ENCODE measurements at regions not wholly inside any gene's neighbourhood (a gene's known extent, or its start where the extent isn't known, plus 50 kb on each side); places are given as distances from the start of the nearest gene placed in this dataset.
"Not testable (repeated sequence)": the region's sequence is repeated elsewhere in the genome, so short reads cannot be mapped to it uniquely, and the experiment has no call there.

DNA sequence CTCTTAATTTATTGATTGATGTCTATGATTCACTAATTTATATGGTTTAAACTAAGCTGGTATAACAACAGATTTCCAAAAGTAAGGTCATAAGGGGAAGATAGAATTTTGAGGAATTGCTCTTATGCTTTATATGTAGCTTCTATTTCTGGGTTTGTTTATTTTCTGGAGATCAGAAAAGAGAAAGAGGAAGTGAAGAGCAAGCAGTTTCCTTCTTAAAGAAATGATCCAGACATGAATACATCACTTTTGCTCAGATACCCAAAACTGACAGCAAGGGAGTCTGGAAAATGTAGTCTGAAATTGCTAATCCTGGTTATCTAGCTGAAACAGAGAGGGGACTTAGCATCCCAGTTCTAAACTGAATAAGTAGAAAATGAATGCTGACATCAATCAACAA lies 912.5 kb upstream of the CRIM1 start:
- TF ChIP-seq, protein P1, sequence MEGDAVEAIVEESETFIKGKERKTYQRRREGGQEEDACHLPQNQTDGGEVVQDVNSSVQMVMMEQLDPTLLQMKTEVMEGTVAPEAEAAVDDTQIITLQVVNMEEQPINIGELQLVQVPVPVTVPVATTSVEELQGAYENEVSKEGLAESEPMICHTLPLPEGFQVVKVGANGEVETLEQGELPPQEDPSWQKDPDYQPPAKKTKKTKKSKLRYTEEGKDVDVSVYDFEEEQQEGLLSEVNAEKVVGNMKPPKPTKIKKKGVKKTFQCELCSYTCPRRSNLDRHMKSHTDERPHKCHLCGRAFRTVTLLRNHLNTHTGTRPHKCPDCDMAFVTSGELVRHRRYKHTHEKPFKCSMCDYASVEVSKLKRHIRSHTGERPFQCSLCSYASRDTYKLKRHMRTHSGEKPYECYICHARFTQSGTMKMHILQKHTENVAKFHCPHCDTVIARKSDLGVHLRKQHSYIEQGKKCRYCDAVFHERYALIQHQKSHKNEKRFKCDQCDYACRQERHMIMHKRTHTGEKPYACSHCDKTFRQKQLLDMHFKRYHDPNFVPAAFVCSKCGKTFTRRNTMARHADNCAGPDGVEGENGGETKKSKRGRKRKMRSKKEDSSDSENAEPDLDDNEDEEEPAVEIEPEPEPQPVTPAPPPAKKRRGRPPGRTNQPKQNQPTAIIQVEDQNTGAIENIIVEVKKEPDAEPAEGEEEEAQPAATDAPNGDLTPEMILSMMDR (IDR thresholded peaks at IDR 0.05; ENCODE audit: poor library complexity, severe bottlenecking) = no peak
- TF ChIP-seq POLR2AphosphoS5 (IDR thresholded peaks at IDR 0.05) (no peak), EZH2 (IDR thresholded peaks at IDR 0.05; ENCODE audit: borderline replicate concordance, insufficient read depth, low read length, poor library complexity, severe bottlenecking) (no peak), RAD21 (conservative IDR thresholded peaks at IDR 0.05) (no peak), MXI1 (conservative IDR thresholded peaks at IDR 0.05; ENCODE audit: poor library complexity, severe bottlenecking) (no peak), EP300 (conservative IDR thresholded peaks at IDR 0.05; ENCODE audit: poor library complexity, severe bottlenecking) (no peak), TAF1 (IDR thresholded peaks at IDR 0.05; ENCODE audit: low read depth) (no peak), SMC3 (conservative IDR thresholded peaks at IDR 0.05; ENCODE audit: poor library complexity) (no peak)
- TF ChIP-seq, protein P2, sequence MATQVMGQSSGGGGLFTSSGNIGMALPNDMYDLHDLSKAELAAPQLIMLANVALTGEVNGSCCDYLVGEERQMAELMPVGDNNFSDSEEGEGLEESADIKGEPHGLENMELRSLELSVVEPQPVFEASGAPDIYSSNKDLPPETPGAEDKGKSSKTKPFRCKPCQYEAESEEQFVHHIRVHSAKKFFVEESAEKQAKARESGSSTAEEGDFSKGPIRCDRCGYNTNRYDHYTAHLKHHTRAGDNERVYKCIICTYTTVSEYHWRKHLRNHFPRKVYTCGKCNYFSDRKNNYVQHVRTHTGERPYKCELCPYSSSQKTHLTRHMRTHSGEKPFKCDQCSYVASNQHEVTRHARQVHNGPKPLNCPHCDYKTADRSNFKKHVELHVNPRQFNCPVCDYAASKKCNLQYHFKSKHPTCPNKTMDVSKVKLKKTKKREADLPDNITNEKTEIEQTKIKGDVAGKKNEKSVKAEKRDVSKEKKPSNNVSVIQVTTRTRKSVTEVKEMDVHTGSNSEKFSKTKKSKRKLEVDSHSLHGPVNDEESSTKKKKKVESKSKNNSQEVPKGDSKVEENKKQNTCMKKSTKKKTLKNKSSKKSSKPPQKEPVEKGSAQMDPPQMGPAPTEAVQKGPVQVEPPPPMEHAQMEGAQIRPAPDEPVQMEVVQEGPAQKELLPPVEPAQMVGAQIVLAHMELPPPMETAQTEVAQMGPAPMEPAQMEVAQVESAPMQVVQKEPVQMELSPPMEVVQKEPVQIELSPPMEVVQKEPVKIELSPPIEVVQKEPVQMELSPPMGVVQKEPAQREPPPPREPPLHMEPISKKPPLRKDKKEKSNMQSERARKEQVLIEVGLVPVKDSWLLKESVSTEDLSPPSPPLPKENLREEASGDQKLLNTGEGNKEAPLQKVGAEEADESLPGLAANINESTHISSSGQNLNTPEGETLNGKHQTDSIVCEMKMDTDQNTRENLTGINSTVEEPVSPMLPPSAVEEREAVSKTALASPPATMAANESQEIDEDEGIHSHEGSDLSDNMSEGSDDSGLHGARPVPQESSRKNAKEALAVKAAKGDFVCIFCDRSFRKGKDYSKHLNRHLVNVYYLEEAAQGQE (IDR thresholded peaks at IDR 0.05; ENCODE audit: borderline replicate concordance) = no peak
- H3K4me2 ChIP-seq (ENCODE audit: low read length) = no peak overlapping the region
- H3K36me3 ChIP-seq (ENCODE audit: insufficient read depth, low read length) = no peaks in the 10 kb centered on the region
- H3K4me3 ChIP-seq (ENCODE audit: low read length) = no peak overlapping the region
- H3K9me3 ChIP-seq (ENCODE audit: low read length) = no peaks in the 10 kb centered on the region
- no peaks in the 10 kb centered on the region for H3K9me2 ChIP-seq (ENCODE audit: insufficient read depth, low read length)
- H3K27me3 ChIP-seq (ENCODE audit: insufficient read depth, low read depth, low read length) = no peaks in the 10 kb centered on the region
- H2AFZ ChIP-seq (ENCODE audit: low read depth, low read length) = no peak overlapping the region
- H3K79me2 ChIP-seq (replicated peaks; ENCODE audit: insufficient read depth, low read length) = no peaks in the 10 kb centered on the region
- H3F3A ChIP-seq (ENCODE audit: insufficient read depth, low read length, poor library complexity, severe bottlenecking) = no peaks in the 10 kb centered on the region
- H3K27ac ChIP-seq (ENCODE audit: low read length) = no peak overlapping the region
- H3K9ac ChIP-seq (ENCODE audit: low read length) = no peak overlapping the region
- no peaks in the 10 kb centered on the region for H4K20me1 ChIP-seq (ENCODE audit: insufficient read depth)

DNA sequence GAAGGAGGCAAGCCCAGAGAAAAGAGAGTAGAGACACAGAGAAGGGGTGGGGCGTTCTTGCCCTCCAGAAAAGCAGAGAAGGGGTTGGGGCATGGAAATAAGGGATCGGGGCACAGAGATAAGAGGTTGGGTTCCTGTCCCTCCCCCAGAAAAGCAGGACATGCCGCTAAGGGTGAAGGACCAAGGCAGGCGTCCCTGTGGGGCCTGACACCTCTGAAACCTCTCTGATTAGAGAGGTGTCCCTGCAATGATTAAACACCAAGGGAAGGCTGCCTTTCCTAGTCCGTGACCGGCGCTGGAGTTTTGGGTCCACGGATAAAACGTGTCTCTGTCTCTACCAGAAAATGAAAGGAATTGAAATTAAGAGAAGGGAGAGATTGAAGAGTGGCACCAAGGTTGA lies 914.0 kb upstream of the CRIM1 start:
- H3K9me2 ChIP-seq (ENCODE audit: insufficient read depth, low read length); H3K4me2 ChIP-seq (ENCODE audit: low read length); H3K4me3 ChIP-seq (ENCODE audit: low read length): not testable (repeated sequence)

DNA sequence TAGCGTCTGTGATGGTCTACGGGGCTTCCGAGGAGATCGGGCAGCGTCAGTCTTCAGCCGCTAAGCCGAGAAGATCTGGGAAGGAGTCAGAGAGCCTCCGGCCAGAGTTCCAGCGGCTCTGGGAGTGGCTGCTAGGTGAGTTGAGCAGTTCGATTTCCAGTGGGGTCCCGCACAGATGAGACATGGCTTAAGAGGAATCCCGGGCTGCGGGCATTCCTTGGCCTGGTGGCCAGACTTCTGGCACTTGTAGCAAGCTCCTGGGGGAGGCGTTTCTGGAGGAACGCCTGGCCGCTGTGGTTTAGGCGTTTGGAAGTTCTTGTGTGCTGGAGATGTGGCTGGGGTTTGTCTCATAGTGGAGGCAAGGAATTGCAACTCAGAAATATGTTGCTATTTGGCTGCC lies 915.3 kb upstream of the CRIM1 start:
- not testable (repeated sequence) for H4K20me1 ChIP-seq (ENCODE audit: insufficient read depth); H3K36me3 ChIP-seq (ENCODE audit: insufficient read depth, low read length); H3K27me3 ChIP-seq (ENCODE audit: insufficient read depth, low read depth, low read length); H3K79me2 ChIP-seq (replicated peaks; ENCODE audit: insufficient read depth, low read length); H2AFZ ChIP-seq (ENCODE audit: low read depth, low read length); H3K9ac ChIP-seq (ENCODE audit: low read length); H3K9me2 ChIP-seq (ENCODE audit: insufficient read depth, low read length); H3K4me2 ChIP-seq (ENCODE audit: low read length); H3K9me3 ChIP-seq (ENCODE audit: low read length); H3F3A ChIP-seq (ENCODE audit: insufficient read depth, low read length, poor library complexity, severe bottlenecking); H3K4me3 ChIP-seq (ENCODE audit: low read length); H3K27ac ChIP-seq (ENCODE audit: low read length)

More for the DNA sequence above, 914.0 kb upstream of the CRIM1 start:
- not testable (repeated sequence) for H3F3A ChIP-seq (ENCODE audit: insufficient read depth, low read length, poor library complexity, severe bottlenecking); H3K79me2 ChIP-seq (replicated peaks; ENCODE audit: insufficient read depth, low read length); H3K9me3 ChIP-seq (ENCODE audit: low read length); H3K27ac ChIP-seq (ENCODE audit: low read length); H3K9ac ChIP-seq (ENCODE audit: low read length); H2AFZ ChIP-seq (ENCODE audit: low read depth, low read length); H3K27me3 ChIP-seq (ENCODE audit: insufficient read depth, low read depth, low read length); H3K36me3 ChIP-seq (ENCODE audit: insufficient read depth, low read length); H4K20me1 ChIP-seq (ENCODE audit: insufficient read depth)

DNA sequence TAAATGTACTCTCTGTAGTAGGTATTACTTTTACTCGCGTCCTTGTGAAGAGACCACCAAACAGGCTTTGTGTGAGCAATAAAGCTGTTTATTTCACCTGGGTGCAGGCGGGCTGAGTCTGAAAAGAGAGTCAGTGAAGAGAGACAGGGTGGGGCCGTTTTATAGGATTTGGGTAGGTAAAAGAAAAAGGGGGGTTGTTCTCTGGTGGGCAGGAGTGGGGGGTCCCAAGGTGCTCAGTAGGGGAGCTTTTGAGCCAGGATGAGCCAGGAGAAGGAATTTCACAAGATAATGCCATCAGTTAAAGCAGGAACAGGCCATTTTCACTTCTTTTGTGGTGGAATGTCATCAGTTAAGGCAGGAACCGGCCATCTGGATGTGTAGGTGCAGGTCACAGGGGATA lies 918.7 kb upstream of the CRIM1 start:
- not testable (repeated sequence) for H3K79me2 ChIP-seq (replicated peaks; ENCODE audit: insufficient read depth, low read length); H3K27me3 ChIP-seq (ENCODE audit: insufficient read depth, low read depth, low read length); H3K27ac ChIP-seq (ENCODE audit: low read length); H3K9me3 ChIP-seq (ENCODE audit: low read length); H4K20me1 ChIP-seq (ENCODE audit: insufficient read depth); H3K4me3 ChIP-seq (ENCODE audit: low read length); H3F3A ChIP-seq (ENCODE audit: insufficient read depth, low read length, poor library complexity, severe bottlenecking); H3K4me2 ChIP-seq (ENCODE audit: low read length); H2AFZ ChIP-seq (ENCODE audit: low read depth, low read length); H3K36me3 ChIP-seq (ENCODE audit: insufficient read depth, low read length); H3K9me2 ChIP-seq (ENCODE audit: insufficient read depth, low read length); H3K9ac ChIP-seq (ENCODE audit: low read length)
